ENCODE measurements at regions not wholly inside any gene's neighbourhood (a gene's known extent, or its start where the extent isn't known, plus 50 kb on each side); places are given as distances from the start of the nearest gene placed in this dataset.

DNA sequence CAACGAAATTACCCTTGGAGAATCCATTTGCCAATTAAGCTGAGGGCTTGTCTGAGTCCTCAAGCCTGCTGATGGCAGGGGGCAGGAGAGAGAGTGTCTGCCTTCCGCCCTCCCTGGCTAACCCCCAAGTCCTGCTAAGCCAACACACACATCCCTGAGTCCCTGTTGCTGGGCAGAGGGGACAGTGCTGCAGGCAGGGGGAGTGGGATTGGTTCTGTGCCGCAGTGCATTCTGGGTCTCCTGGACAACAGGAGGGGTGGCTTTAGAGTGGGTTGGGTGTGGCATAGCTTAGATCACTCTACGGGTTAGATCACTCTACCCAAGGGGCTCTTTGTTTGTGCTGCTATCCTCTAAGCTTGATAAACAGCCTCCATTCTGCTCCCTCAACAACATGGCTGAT lies 427.7 kb downstream of the CDK5RAP2 start:
- TF ChIP-seq, protein P1, sequence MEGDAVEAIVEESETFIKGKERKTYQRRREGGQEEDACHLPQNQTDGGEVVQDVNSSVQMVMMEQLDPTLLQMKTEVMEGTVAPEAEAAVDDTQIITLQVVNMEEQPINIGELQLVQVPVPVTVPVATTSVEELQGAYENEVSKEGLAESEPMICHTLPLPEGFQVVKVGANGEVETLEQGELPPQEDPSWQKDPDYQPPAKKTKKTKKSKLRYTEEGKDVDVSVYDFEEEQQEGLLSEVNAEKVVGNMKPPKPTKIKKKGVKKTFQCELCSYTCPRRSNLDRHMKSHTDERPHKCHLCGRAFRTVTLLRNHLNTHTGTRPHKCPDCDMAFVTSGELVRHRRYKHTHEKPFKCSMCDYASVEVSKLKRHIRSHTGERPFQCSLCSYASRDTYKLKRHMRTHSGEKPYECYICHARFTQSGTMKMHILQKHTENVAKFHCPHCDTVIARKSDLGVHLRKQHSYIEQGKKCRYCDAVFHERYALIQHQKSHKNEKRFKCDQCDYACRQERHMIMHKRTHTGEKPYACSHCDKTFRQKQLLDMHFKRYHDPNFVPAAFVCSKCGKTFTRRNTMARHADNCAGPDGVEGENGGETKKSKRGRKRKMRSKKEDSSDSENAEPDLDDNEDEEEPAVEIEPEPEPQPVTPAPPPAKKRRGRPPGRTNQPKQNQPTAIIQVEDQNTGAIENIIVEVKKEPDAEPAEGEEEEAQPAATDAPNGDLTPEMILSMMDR (IDR thresholded peaks at IDR 0.05; ENCODE audit: low read depth, low read length) = no peak
- no peak for DNase-seq (ENCODE audit: extremely low read depth, low read depth)

DNA sequence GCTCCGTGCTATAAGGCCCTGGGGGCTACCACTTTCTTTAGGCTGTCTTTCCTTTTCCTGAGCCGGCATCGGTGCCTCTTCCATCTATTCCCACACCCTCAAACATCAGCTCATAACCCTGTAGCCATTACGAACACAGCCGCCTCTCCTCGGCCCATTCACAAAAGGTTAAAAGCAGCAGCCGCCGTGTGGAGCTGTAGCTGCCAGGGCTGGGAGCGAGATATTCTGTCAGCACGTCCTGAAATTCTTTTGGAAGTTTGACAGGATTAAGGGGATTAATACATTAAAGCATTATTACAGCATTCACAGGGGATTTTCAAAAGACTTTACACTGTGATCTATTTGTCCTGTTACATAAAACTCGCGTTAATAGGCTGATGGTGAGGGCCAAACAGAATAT lies 428.2 kb downstream of the CDK5RAP2 start:
- TF ChIP-seq, protein P1 (IDR thresholded peaks at IDR 0.05; ENCODE audit: low read depth, low read length) = no peak
- no peak for DNase-seq (ENCODE audit: extremely low read depth, low read depth)

DNA sequence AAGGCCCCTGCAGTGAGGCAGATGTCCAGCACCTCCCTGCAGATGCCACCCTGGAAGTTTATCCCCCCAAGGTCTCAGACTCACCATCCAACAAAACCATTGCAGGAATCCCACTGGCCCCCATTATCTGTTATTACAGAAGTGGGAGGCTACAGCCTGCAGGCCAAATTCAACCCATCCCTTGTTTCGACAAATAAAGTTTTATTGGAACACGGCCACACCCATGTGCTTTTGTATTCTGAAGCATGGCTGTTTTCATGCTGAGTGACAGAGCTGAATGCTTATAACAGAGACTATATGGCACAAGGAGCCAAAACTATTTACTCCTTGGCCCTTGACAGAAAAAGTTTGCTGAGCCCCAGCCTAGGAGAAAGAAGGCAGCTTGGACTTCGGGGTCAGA lies 428.8 kb downstream of the CDK5RAP2 start:
- no peak for DNase-seq (ENCODE audit: extremely low read depth, low read depth)
- TF ChIP-seq, protein P1 (IDR thresholded peaks at IDR 0.05; ENCODE audit: low read depth, low read length) = no peak

GRCh38 chr9:120138955-120139354 lies 441.0 kb downstream of the CDK5RAP2 start:
- DNase-seq (ENCODE audit: extremely low read depth, low read depth) = no peak
- TF ChIP-seq, protein P1 (IDR thresholded peaks at IDR 0.05; ENCODE audit: low read depth, low read length) = no peak

DNA sequence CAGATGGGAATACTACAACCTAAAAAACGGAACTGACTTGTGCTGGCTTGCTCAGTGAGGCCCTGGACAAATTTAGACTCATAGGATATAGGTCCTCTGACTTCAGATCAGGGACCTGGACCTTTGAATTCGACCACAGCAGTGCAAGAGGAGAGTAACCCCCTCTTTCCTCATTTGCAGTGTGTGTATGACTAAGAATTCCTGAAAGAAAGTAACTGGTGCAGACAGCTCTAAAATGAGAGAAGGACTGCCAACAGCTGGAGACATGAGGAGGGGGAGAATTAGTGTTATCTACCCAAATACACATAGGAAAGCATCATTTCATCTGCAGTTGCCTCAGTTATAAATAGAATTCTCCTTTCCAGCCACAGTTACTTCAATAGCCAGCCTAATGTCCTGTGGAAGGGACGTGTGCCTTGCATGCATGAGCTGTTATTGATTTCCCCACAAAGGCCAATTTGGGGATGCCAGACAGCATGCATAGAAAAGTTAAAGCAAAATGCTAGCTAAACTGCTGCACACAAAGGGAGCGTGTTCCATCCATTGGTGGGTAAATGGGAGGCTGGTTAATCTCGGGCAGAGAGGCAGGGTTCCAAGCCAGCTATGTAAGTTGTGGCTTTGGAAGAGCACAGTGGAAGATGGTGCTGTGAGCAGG lies 442.7 kb downstream of the CDK5RAP2 start:
- DNase-seq (ENCODE audit: extremely low read depth, low read depth) = no peak
- TF ChIP-seq, protein P1 (IDR thresholded peaks at IDR 0.05; ENCODE audit: low read depth, low read length) = no peak

GRCh38 chr9:120136696-120137095 lies 443.3 kb downstream of the CDK5RAP2 start:
- TF ChIP-seq, protein P1 (IDR thresholded peaks at IDR 0.05; ENCODE audit: low read depth, low read length) = no peak
- no peak for DNase-seq (ENCODE audit: extremely low read depth, low read depth)

- TF ChIP-seq, protein P1 (IDR thresholded peaks at IDR 0.05; ENCODE audit: low read depth, low read length) = no peak
- no peak for DNase-seq (ENCODE audit: extremely low read depth, low read depth)
These were observed 462.9 kb downstream of the CDK5RAP2 start for GRCh38 chr9:120117081-120117480.
